GM23248 (cell line): ENCODE measurements at regions not wholly inside any gene's neighbourhood (a gene's known extent, or its start where the extent isn't known, plus 50 kb on each side); places are given as distances from the start of the nearest gene placed in this dataset.

ENCODE experiments used
- DNase-seq: peaks from one replicate; pipeline ENCODE4 v3.0.0-alpha.2; 2015
- H2AFZ ChIP-seq: fragments of 200-600 bp; sonication (generic); 2 replicates; pipeline ENCODE4 v1.6.1; 2016; ENCODE audit warnings: antibody characterized with exemption
- H3F3A ChIP-seq: fragments of 200-600 bp; sonication (generic); 2 replicates; pipeline ENCODE4 v1.6.1; 2016; ENCODE audit warnings: mild to moderate bottlenecking, antibody characterized with exemption, mixed run types; ENCODE audit not compliant: insufficient read depth
- H3K27ac ChIP-seq: fragments of 200-600 bp; sonication (generic); 2 replicates; pipeline ENCODE4 v1.5.1; 2016; ENCODE audit warnings: mild to moderate bottlenecking
- H3K27me3 ChIP-seq: fragments of 200-600 bp; sonication (generic); replicated peaks from 2 replicates; pipeline ENCODE4 v1.6.1; 2016; ENCODE audit warnings: mild to moderate bottlenecking; ENCODE audit not compliant: insufficient read depth
- H3K36me3 ChIP-seq: fragments of 200-600 bp; sonication (generic); 2 replicates; pipeline ENCODE4 v1.6.1; 2016; ENCODE audit warnings: low read depth, mild to moderate bottlenecking
- H3K4me1 ChIP-seq: fragments of 200-600 bp; sonication (generic); 2 replicates; pipeline ENCODE4 v1.6.1; 2016; ENCODE audit warnings: mild to moderate bottlenecking; ENCODE audit not compliant: insufficient read depth
- H3K4me2 ChIP-seq: fragments of 200-600 bp; sonication (generic); one replicate; pipeline ENCODE4 v1.6.1; 2016; ENCODE audit warnings: mild to moderate bottlenecking; ENCODE audit not compliant: unreplicated experiment
- H3K4me3 ChIP-seq: fragments of 200-600 bp; sonication (generic); 2 replicates; pipeline ENCODE4 v1.5.1; 2016; ENCODE audit warnings: mild to moderate bottlenecking
- H3K79me2 ChIP-seq: fragments of 200-600 bp; sonication (generic); 2 replicates; pipeline ENCODE4 v1.6.1; 2016; ENCODE audit warnings: mild to moderate bottlenecking; ENCODE audit not compliant: insufficient read depth
- H3K9ac ChIP-seq: fragments of 200-600 bp; sonication (generic); 2 replicates; pipeline ENCODE4 v1.6.1; 2016; ENCODE audit warnings: mild to moderate bottlenecking
- H3K9me2 ChIP-seq: fragments of 200-600 bp; sonication (generic); 2 replicates; pipeline ENCODE4 v1.6.1; 2016; ENCODE audit warnings: mixed run types, mild to moderate bottlenecking, moderate library complexity; ENCODE audit not compliant: insufficient read depth
- H3K9me3 ChIP-seq: fragments of 200-600 bp; sonication (generic); one replicate; pipeline ENCODE4 v1.6.1; 2017; ENCODE audit warnings: low read depth
- H4K20me1 ChIP-seq: fragments of 200-600 bp; sonication (generic); 2 replicates; pipeline ENCODE4 v1.6.0; 2016; ENCODE audit not compliant: insufficient read depth
- EZH2 ChIP-seq: fragments of 200-600 bp; sonication (generic); IDR thresholded peaks from 2 replicates; pipeline ENCODE4 v1.6.1; 2018; ENCODE audit warnings: antibody characterized with exemption, mild to moderate bottlenecking; ENCODE audit not compliant: insufficient read depth, poor library complexity, severe bottlenecking
- EZH2phosphoT487 ChIP-seq: fragments of 200-600 bp; sonication (generic); IDR thresholded peaks from 2 replicates; pipeline ENCODE4 v1.6.1; 2018; ENCODE audit warnings: antibody characterized with exemption, moderate library complexity, mild to moderate bottlenecking, low read depth; ENCODE audit not compliant: insufficient read depth
- WGBS, 2 experiments: methylation state at CpG; one replicate each; pipeline ENCODE4 v1.1.6; 2015 to 2017; ENCODE audit warnings: low lambda C conversion rate in 2 of 2, low coverage in 1 of 2; ENCODE audit errors: missing lambda C conversion rate in 2 of 2; 5-methylcytosine and 5-hydroxymethylcytosine counted together
- in situ Hi-C: fragments of 300-500 bp; cut with MboI; formaldehyde crosslinking; loops from 2 replicates; pipeline ENCODE4 v1.15.0; 2020

DNA sequence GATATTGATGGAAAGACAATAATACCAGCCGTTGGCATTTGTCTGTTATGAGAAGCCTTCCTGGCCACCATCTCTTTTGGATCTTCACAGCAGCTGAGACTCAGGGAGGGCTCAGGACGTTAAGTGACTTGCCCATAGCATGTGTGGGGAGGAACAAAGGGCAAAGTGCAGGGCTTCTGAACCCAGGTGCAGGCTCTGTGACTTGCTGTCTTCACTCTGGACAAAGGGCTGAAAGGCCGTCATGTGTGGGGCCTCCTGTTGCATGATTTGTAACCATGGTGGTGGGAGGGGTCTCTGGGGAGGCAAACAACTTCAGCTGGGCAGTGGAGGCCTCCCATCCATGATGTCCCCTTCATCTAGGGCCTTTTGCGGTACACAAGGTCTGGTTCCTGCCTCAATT is 65.5 kb upstream of the SIX2 start:
- no peak overlapping the region for H2AFZ ChIP-seq
- peaks cover 40% of the 10 kb centered on the region for H3K27me3 ChIP-seq
- no peak overlapping the region for H3K4me2 ChIP-seq
- in situ Hi-C loops, result no loop called here
- H3K9ac ChIP-seq, result no peak overlapping the region
- H3K9me2 ChIP-seq, result no peaks in the 10 kb centered on the region
- H3K4me1 ChIP-seq, result no peaks in the 10 kb centered on the region
- TF ChIP-seq EZH2, result no peak
- no peak for TF ChIP-seq EZH2phosphoT487
- no peaks in the 10 kb centered on the region for H3F3A ChIP-seq
- H3K9me3 ChIP-seq, result no peaks in the 10 kb centered on the region
- H4K20me1 ChIP-seq, result no peaks in the 10 kb centered on the region
- H3K79me2 ChIP-seq, result no peaks in the 10 kb centered on the region
- no peaks in the 10 kb centered on the region for H3K36me3 ChIP-seq
- no peak overlapping the region for H3K4me3 ChIP-seq
- no peak overlapping the region for H3K27ac ChIP-seq
- no peak for DNase-seq
- WGBS, 2 experiments, result 46 to 48% methylated on average over 4 of the region's 4 CpGs

DNA sequence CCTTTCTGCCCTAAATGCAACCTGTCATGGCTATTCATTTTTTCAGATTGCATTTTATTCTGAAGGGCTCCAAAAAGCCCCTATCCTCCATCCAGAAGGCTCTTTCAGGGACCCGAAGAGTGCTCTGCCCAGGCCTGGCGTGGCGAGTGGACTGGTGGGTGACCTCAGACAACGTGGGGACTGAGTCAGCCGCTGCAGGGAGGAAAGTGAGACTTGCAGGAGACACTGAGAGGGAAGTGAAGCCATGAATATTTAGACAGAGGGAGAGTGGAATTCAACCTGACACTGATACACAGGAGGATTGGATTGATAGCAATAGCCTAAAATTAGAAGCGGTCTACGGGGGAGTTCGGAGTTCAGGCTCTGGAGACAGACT is 63.6 kb upstream of the SIX2 start:
- no peak for TF ChIP-seq EZH2
- TF ChIP-seq EZH2phosphoT487, result no peak
- no peak overlapping the region for H2AFZ ChIP-seq
- no peaks in the 10 kb centered on the region for H3K9me2 ChIP-seq
- H3K4me1 ChIP-seq, result no peaks in the 10 kb centered on the region; the same call in 1 of the 2 replicates
- H3K4me3 ChIP-seq, result no peak overlapping the region
- H4K20me1 ChIP-seq, result no peaks in the 10 kb centered on the region
- H3K9me3 ChIP-seq, result no peaks in the 10 kb centered on the region
- H3K79me2 ChIP-seq, result no peaks in the 10 kb centered on the region
- no peak for DNase-seq
- in situ Hi-C loops, result no loop called here
- peaks cover 41% of the 10 kb centered on the region for H3K27me3 ChIP-seq
- WGBS, 2 experiments, result 77 to 82% methylated on average over 8 of the region's 8 CpGs
- H3K36me3 ChIP-seq, result no peaks in the 10 kb centered on the region
- no peaks in the 10 kb centered on the region for H3F3A ChIP-seq
- H3K27ac ChIP-seq, result no peak overlapping the region
- no peak overlapping the region for H3K4me2 ChIP-seq
- H3K9ac ChIP-seq, result no peak overlapping the region

DNA sequence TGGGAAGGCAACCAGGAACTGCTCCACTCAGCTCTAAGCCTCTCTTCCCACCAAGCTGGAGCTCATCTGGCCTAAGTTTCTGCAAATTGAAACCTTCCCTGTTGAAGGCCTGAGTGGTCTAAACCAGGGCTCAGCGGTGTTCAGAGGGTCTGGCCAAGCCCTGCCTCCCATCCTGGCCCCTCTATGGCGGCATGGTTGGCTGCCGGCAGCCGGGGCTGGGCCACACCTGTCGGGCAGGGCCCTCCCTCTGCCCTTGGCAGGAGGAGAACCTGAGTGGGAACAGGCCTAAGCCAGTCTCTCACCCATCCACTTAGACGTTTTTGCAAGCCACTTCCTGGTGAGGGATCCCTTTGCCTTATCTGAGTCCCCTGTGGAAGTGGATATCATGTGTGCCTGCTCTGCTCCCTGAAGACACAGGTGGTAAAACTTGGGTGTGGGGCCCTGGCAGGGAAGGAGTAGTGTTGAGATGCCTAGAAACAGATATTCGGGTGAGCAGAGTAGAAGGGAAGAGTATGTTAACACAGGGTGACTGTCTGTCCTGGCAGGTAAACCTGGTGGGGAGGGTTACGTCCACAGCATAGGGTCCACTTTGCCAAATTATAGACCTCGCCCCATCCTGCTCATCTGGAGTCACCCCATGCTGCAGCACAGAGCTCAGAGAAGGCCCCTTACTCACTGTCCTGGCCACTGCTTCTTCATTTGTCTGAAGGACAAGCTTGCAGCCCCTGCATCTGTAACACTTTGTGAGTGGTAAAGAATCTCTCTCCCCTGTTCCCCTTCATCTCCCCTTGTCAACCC is 63.0 kb upstream of the SIX2 start:
- H3K79me2 ChIP-seq, result no peaks in the 10 kb centered on the region
- no peaks in the 10 kb centered on the region for H4K20me1 ChIP-seq
- TF ChIP-seq EZH2 (no peak), EZH2phosphoT487 (no peak)
- H3K27me3 ChIP-seq, result peaks cover 47% of the 10 kb centered on the region
- no peak overlapping the region for H2AFZ ChIP-seq
- no peak overlapping the region for H3K27ac ChIP-seq
- H3F3A ChIP-seq, result no peaks in the 10 kb centered on the region
- H3K9ac ChIP-seq, result no peak overlapping the region
- H3K9me3 ChIP-seq, result no peaks in the 10 kb centered on the region
- no peak for DNase-seq
- H3K9me2 ChIP-seq, result no peaks in the 10 kb centered on the region
- no peaks in the 10 kb centered on the region; the same call in 1 of the 2 replicates for H3K4me1 ChIP-seq
- no peak overlapping the region for H3K4me2 ChIP-seq
- 48 to 54% methylated on average over 9 of the region's 9 CpGs for WGBS, 2 experiments
- in situ Hi-C loops, result no loop called here
- H3K4me3 ChIP-seq, result no peak overlapping the region
- H3K36me3 ChIP-seq, result no peaks in the 10 kb centered on the region

DNA sequence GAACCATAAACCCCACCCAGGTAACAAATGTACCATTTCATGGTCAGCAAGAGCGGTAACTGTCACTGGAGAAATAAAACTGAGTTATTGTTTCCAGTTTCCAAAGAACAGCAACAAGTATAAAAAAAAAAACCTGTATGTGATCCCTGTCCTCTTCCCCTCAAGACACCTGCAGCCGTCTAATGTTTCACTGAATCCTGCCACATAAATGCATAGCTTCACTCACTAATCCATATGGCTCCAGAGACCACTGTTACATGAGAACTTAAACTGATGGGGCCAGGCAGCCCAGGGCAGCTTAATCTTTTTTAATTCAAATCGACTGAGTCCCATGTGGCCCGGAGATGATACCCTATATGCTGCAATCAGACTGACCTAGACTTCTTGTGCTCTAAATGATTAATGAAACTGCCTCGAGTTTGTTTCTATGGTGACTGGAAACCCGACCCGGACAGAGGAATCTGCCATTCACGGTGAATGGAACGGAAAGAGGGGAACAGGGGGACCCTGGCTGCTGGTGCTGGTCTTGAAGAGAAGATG is 60.9 kb upstream of the SIX2 start:
- Histone ChIP-seq H3K9me3 (no peaks in the 10 kb centered on the region), H3K79me2 (no peaks in the 10 kb centered on the region), H3K4me3 (no peak overlapping the region), H3K4me2 (no peak overlapping the region), H2AFZ (no peak overlapping the region), H4K20me1 (no peaks in the 10 kb centered on the region), H3K36me3 (no peaks in the 10 kb centered on the region), H3K27ac (no peak overlapping the region), H3K9ac (no peak overlapping the region), H3K27me3 (peaks cover 44% of the 10 kb centered on the region), H3K9me2 (no peaks in the 10 kb centered on the region), H3K4me1 (no peaks in the 10 kb centered on the region; the same call in 1 of the 2 replicates), H3F3A (no peaks in the 10 kb centered on the region)
- DNase-seq, result no peak
- WGBS, 2 experiments, result 58 to 66% methylated on average over 9 of the region's 9 CpGs
- in situ Hi-C loops, result no loop called here
- TF ChIP-seq EZH2 (no peak), EZH2phosphoT487 (no peak)
